IPS-18a (cell line): ENCODE measurements at regions not wholly inside any gene's neighbourhood (a gene's known extent, or its start where the extent isn't known, plus 50 kb on each side); places are given as distances from the start of the nearest gene placed in this dataset.

Experiments
- H3K27ac ChIP-seq: one replicate; pipeline ENCODE4 v1.5.1; 2013; ENCODE audit warnings: low read length
- H3K27me3 ChIP-seq: one replicate; pipeline ENCODE4 v1.6.1; 2013; ENCODE audit warnings: mild to moderate bottlenecking, low read length; ENCODE audit not compliant: control insufficient read depth, insufficient read depth
- H3K36me3 ChIP-seq: one replicate; pipeline ENCODE4 v1.6.1; 2013; ENCODE audit warnings: low read depth, low read length; ENCODE audit not compliant: control insufficient read depth
- H3K4me1 ChIP-seq: one replicate; pipeline ENCODE4 v1.6.1; 2013; ENCODE audit warnings: low read depth, low read length; ENCODE audit not compliant: control insufficient read depth
- H3K4me3 ChIP-seq: one replicate; pipeline ENCODE4 v1.5.1; 2013; ENCODE audit warnings: low read length
- H3K9ac ChIP-seq: one replicate; pipeline ENCODE4 v1.6.1; 2013; ENCODE audit warnings: mild to moderate bottlenecking, low read length, moderate library complexity
- H3K9me3 ChIP-seq: one replicate; pipeline ENCODE4 v1.6.1; 2013; ENCODE audit warnings: low read depth, low read length; ENCODE audit not compliant: control insufficient read depth

DNA sequence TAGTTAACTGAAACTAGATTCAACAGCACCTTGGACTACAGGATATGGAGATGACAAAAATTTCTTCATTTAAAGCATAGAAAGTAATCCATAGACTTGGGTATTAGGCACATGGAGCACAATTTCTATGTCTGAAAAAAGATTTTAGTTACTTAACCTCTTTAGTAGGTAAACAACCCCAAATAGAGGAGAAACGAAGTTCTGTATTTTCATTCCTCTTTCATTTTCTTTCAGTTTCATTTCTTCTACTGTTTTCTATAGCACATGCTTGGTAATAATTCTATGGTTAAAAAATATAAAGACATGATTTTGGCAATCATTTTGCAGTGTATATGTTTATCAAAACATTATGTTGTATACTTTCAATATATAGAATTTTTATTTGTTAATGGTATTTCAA, 99.5 kb downstream of the CASP12 start:
- Histone ChIP-seq H3K9me3 (no peaks in the 10 kb centered on the region), H3K27me3 (no peaks in the 10 kb centered on the region), H3K4me1 (no peaks in the 10 kb centered on the region), H3K36me3 (no peaks in the 10 kb centered on the region), H3K27ac (no peak overlapping the region), H3K9ac (no peak overlapping the region), H3K4me3 (no peak overlapping the region)

DNA sequence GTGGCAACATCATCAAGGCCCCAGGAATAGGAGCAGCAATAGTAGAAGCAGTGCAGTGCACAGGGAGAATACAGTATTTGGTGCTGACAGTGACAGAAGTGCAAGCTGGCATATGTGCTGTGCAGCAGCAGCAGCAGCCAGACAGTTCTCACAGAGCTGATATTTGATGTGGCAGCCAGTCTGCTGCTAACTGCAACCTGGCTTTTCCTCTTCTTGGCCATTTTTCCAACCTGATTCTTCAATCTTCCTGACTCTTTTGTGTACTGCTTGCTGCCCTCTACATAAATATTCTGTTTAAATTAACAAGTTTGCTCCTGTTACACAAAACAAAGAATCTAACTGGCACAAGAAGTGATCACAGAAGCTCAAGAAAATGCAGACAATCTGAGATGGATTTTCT, 102.0 kb downstream of the CASP12 start:
- Histone ChIP-seq H3K4me1 (no peaks in the 10 kb centered on the region), H3K9me3 (no peaks in the 10 kb centered on the region), H3K4me3 (no peak overlapping the region), H3K27ac (no peak overlapping the region), H3K9ac (no peak overlapping the region), H3K36me3 (no peaks in the 10 kb centered on the region), H3K27me3 (no peaks in the 10 kb centered on the region)

DNA sequence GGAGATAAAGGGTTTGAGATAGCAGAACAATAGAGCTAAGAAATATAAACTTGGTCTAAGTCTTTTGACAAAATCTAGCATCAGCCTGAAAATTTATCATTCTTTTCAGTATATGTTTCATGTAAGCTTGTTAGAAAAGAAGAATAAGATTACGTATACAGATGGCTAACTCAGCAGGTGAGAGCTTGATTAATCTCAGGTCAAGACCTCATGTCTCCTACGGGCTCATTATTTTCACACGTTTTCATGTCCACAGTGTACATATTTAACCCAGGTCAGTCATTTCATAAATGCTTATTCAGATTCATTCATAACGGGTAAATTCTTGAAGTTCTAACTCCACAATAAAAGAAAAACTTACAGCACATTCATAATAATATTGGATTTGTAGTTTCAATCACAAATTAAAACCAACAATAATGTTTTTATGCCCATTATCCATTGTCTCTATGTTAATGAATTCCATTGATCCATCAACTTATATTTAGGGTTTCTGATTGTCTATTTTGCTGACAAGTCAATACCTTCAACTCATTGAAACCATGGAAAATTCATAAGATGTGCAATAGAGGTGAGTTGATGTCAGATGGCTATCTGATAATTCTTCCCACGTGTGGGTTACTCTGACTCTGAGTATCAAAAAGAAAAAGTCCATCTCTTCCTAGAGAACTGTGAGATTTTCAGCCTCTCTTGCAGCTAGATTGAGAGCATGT, 102.6 kb downstream of the CASP12 start:
- Histone ChIP-seq H3K4me3 (no peak overlapping the region), H3K9me3 (no peaks in the 10 kb centered on the region), H3K27ac (no peak overlapping the region), H3K36me3 (no peaks in the 10 kb centered on the region), H3K4me1 (no peaks in the 10 kb centered on the region), H3K9ac (no peak overlapping the region), H3K27me3 (no peaks in the 10 kb centered on the region)

DNA sequence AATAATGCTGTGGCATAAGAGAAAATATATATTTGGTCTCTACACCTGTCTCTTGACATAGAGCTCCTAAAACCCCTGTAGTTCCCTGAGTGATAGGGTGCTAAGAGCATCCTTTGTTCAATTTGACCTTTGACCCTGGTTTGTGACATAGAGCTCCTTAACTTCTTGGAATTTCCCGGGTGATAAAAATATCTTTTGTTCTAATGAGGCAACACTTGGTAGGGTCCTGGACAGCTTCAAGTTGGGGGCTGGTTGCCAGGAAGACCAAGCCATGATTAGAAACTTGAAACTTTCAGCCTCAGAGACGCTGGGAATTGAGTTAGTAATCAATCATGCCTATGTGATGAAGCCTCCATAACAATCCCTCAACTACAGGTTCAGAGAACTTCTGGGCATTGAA, 105.4 kb downstream of the CASP12 start:
- H3K4me1 ChIP-seq, result no peaks in the 10 kb centered on the region
- no peak overlapping the region for H3K27ac ChIP-seq
- H3K36me3 ChIP-seq, result no peaks in the 10 kb centered on the region
- H3K27me3 ChIP-seq, result no peaks in the 10 kb centered on the region
- H3K9ac ChIP-seq, result no peak overlapping the region
- no peak overlapping the region for H3K4me3 ChIP-seq
- no peaks in the 10 kb centered on the region for H3K9me3 ChIP-seq

DNA sequence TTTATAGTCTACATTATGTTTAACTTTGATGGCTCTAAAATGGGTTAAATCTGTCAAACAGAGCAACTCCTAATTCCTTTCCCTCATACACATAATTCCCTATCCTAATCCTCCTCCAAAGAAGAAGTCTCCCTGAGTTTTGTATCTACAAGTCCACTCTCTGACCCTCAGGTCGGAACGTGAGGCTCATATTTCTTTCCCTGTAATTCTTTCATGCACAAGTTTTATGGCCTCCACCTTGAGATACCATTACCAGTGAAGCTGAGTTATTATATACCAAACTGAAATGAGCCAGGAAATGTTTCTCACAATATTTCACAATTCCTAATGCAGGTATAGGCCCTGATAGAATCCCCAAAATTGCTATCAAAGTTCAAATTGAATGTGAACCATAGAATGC, 106.4 kb downstream of the CASP12 start:
- no peaks in the 10 kb centered on the region for H3K36me3 ChIP-seq

DNA sequence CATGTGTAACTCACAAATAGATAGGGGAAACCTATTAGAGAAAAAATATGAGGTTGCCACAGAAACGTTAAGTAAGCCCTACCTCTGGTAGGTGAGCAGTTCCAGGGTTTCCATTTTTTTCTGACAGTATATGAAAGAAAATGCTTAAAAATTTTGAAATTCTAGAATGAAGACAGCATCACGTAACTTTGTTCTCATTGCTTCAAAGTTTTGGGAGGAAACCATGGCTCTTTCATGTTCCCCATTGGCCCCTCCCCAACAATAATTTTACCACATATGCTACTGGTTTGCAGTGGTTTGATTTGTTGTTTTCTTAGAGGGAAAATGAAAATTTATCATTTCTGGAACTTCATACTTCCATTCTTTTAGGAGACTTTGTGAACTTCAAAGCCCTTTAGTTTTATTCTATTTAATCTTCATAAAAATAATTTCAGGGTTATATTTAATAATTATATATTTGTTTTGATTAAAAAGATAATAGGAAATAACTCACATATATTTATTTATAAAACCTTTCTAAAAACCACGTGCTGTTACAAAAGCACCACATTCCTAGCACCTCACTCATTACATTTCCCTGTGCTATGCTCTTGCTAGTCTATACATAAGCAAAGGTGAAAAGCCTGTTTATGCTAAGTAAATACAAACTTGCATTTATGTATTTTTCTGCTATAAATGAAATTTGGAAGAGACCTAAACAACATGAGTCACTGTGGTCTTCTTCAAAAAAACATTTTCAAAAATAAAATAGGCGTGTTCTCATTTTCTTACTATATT, 113.4 kb downstream of the CASP12 start:
- H3K4me3 ChIP-seq, result no peak overlapping the region
- peaks cover 24% of the 10 kb centered on the region for H3K4me1 ChIP-seq
- H3K9me3 ChIP-seq, result no peaks in the 10 kb centered on the region
- no peak overlapping the region for H3K9ac ChIP-seq
- H3K27me3 ChIP-seq, result no peaks in the 10 kb centered on the region
- H3K27ac ChIP-seq, result no peak overlapping the region
- H3K36me3 ChIP-seq, result no peaks in the 10 kb centered on the region

More for the DNA sequence above, 106.4 kb downstream of the CASP12 start:
- Histone ChIP-seq H3K9me3 (no peaks in the 10 kb centered on the region), H3K27me3 (no peaks in the 10 kb centered on the region), H3K4me3 (no peak overlapping the region), H3K27ac (no peak overlapping the region), H3K9ac (no peak overlapping the region), H3K4me1 (no peaks in the 10 kb centered on the region)

DNA sequence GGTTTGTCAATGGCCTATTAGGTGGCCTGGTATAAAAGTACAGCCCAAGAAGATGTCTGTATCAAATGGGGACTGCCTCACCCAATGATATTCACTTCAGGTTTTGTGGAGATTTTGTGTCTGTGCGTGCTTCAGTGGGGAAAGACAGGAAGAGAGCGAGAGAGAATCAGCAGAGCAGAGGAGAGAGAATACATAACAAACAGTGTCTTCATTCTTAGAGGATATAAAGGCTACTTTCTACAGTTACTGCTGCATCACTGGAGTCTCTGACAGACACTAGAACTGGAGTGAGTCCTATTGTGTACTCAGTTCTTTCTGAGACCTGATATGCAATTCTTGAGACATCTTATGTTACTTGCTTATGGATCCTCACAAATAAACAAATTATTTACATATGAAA, 115.0 kb downstream of the CASP12 start:
- Histone ChIP-seq H3K9me3 (no peaks in the 10 kb centered on the region), H3K4me3 (no peak overlapping the region), H3K4me1 (peaks cover 24% of the 10 kb centered on the region), H3K36me3 (no peaks in the 10 kb centered on the region), H3K27ac (no peak overlapping the region), H3K9ac (no peak overlapping the region), H3K27me3 (no peaks in the 10 kb centered on the region)

DNA sequence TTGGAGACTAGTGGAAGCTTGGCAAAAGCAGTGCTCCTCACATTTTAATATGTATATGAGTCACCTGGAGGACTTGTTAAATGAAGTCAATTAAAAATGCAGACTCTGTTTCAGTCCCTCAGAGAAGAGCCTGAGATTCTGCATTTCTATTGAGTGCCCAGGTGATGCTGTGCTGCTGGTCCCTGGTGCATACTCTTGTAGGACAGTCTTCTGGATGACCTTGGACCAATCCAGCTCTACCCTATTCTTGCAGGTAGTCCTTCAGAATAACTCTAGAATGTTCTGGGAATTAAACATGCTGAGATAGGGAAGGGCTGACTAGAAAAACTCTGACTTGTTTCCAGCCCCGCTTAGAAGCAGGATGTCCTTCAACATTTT, 115.9 kb downstream of the CASP12 start:
- no peak overlapping the region for H3K4me3 ChIP-seq
- no peaks in the 10 kb centered on the region for H3K9me3 ChIP-seq
- H3K36me3 ChIP-seq, result no peaks in the 10 kb centered on the region
- H3K4me1 ChIP-seq, result peaks cover 24% of the 10 kb centered on the region
- H3K27ac ChIP-seq, result no peak overlapping the region
- H3K27me3 ChIP-seq, result no peaks in the 10 kb centered on the region
- H3K9ac ChIP-seq, result no peak overlapping the region

DNA sequence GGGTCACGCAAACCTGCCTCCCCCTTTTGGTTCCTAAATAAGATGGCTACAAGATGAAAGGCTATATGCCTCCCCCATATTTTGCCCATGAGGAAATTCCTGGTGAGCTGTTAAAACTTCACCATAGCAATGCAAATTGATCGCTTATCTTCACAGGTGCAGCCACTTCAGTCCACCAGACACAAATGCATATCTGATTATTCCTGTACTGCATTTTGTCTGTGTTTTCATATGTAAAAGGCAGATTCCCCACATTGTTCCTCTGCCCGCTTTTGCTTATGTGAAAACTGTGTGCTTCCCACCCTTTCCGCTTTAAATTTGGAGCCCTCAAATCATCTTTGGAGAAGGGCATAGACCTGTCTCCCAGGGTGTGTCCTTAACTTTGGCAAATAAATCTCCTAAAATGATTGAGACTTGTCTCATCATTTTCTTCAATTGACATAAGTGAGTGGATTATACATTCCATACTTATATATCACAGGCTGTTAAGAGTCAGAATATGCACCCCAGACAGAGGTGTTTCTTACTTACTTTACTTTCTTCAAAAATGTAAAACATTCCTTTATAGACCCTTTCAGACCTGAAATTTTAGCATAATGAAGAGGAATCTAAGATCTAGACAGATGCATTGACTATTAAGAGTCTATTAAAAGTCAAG, 116.4 kb downstream of the CASP12 start:
- Histone ChIP-seq H3K9me3 (no peaks in the 10 kb centered on the region), H3K27ac (no peak overlapping the region), H3K4me1 (peaks cover 24% of the 10 kb centered on the region), H3K4me3 (no peak overlapping the region), H3K9ac (no peak overlapping the region), H3K36me3 (no peaks in the 10 kb centered on the region), H3K27me3 (no peaks in the 10 kb centered on the region)

DNA sequence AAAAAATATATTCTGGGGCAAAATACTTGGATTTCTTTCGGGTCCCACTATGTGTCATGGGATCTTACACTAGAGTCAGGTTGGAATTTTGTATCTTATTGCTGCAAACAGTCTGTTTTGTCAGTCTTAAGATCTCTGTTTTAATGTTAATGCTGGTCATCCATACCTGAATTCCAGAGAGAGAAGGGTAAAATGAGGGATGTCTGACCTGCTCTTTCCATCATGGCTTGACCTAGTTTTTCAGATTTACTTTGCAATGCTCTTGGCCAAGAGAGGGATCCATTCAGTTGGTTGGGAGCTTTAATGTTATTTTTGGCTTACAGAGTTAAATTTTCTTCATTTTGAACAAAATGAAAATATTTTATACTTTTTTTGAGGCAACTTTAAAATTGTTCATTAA, 117.2 kb downstream of the CASP12 start:
- Histone ChIP-seq H3K4me1 (peaks cover 24% of the 10 kb centered on the region), H3K4me3 (no peak overlapping the region), H3K36me3 (no peaks in the 10 kb centered on the region), H3K27ac (no peak overlapping the region), H3K27me3 (no peaks in the 10 kb centered on the region), H3K9ac (no peak overlapping the region), H3K9me3 (no peaks in the 10 kb centered on the region)

DNA sequence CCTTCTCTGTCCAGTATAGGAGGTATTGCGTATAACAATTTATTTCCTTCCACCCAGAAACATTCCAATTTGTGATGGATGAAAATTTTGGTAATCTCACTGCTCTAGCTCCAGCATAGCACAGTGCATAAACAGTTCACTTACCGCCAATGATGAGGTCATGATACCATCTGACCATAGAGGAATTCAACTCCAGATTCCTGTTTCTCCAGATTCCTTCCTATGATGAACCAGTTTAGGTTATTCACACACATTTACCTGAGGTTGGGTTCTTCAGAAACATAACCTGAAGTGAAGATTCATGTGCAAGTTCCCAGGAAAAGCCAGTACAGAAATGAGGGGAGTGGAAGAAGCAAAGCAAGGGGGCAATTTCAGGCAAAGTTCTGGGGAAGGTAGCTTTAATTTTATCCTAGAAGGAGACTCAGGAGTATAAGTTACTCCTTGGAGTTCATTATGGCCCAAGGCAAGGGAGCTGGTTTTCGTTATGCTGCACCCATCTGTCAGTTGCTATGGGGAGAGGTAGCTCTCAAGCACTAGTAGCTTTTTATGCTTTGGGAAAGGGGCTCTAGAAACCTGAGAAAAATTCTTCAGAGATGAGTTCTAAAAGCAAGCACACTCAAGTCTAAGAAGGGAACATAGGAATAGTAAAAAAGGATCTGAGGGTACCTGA, 121.6 kb downstream of the CASP12 start:
- Histone ChIP-seq H3K9me3 (no peaks in the 10 kb centered on the region), H3K36me3 (no peaks in the 10 kb centered on the region), H3K9ac (no peak overlapping the region), H3K4me1 (peaks cover 6% of the 10 kb centered on the region), H3K27ac (no peak overlapping the region), H3K4me3 (no peak overlapping the region), H3K27me3 (no peaks in the 10 kb centered on the region)
